ENCODE measurements at regions not wholly inside any gene's neighbourhood (a gene's known extent, or its start where the extent isn't known, plus 50 kb on each side); places are given as distances from the start of the nearest gene placed in this dataset.

- DNase-seq (ENCODE audit: low spot score), result no peak
Observed at GRCh38 chr17:33977729-33978514, 277.2 kb upstream of the CCL2 start.

- no peak for DNase-seq (ENCODE audit: low spot score)
Observed at GRCh38 chr17:33978889-33979288, 276.2 kb upstream of the CCL2 start.

- DNase-seq (ENCODE audit: low spot score), result no peak
Observed at GRCh38 chr17:33980193-33980592, 274.9 kb upstream of the CCL2 start.

GRCh38 chr17:33981711-33982601, 273.1 kb upstream of the CCL2 start:
- peak; percentile 77 for DNase-seq (ENCODE audit: low spot score)

- DNase-seq (ENCODE audit: low spot score), result no peak
Observed at GRCh38 chr17:33982909-33983308, 272.2 kb upstream of the CCL2 start.

GRCh38 chr17:33983824-33984574, 271.1 kb upstream of the CCL2 start:
- no peak for DNase-seq (ENCODE audit: low spot score)

GRCh38 chr17:33986088-33986487, 269.0 kb upstream of the CCL2 start:
- DNase-seq (ENCODE audit: low spot score), result no peak

GRCh38 chr17:33986566-33986965, 268.5 kb upstream of the CCL2 start:
- peak; percentile 81 for DNase-seq (ENCODE audit: low spot score)

- no peak for DNase-seq (ENCODE audit: low spot score)
Observed at GRCh38 chr17:33987162-33987561, 267.9 kb upstream of the CCL2 start.

GRCh38 chr17:33989361-33990148, 265.5 kb upstream of the CCL2 start:
- DNase-seq (ENCODE audit: low spot score), result no peak

GRCh38 chr17:33990943-33991706, 264.0 kb upstream of the CCL2 start:
- DNase-seq (ENCODE audit: low spot score), result peak; percentile 67

GRCh38 chr17:33992113-33992512, 263.0 kb upstream of the CCL2 start:
- DNase-seq (ENCODE audit: low spot score), result no peak

- no peak for DNase-seq (ENCODE audit: low spot score)
Observed at GRCh38 chr17:34000639-34001038, 254.4 kb upstream of the CCL2 start.

- DNase-seq (ENCODE audit: low spot score), result no peak
Observed at GRCh38 chr17:34001246-34001645, 253.8 kb upstream of the CCL2 start.

- peak; percentile 72 for DNase-seq (ENCODE audit: low spot score)
Observed at GRCh38 chr17:34006126-34006525, 249.0 kb upstream of the CCL2 start.

GRCh38 chr17:34008125-34008524, 247.0 kb upstream of the CCL2 start:
- DNase-seq (ENCODE audit: low spot score), result no peak

- no peak for DNase-seq (ENCODE audit: low spot score)
Observed at GRCh38 chr17:34009912-34010311, 245.2 kb upstream of the CCL2 start.

GRCh38 chr17:34010534-34010933, 244.6 kb upstream of the CCL2 start:
- DNase-seq (ENCODE audit: low spot score), result no peak

GRCh38 chr17:34011599-34011998, 243.5 kb upstream of the CCL2 start:
- DNase-seq (ENCODE audit: low spot score), result no peak

- DNase-seq (ENCODE audit: low spot score), result no peak
Observed at GRCh38 chr17:34012709-34013375, 242.2 kb upstream of the CCL2 start.

Data from D341Med (cell line).